OCI-LY3 (cell line): ENCODE measurements at regions not wholly inside any gene's neighbourhood (a gene's known extent, or its start where the extent isn't known, plus 50 kb on each side); places are given as distances from the start of the nearest gene placed in this dataset.

Experiments used
- CTCF ChIP-seq: fragments of 200-600, 300-600 bp; sonication (generic); IDR thresholded peaks from 2 replicates; pipeline ENCODE4 v1.5.1; 2014; ENCODE audit warnings: antibody characterized with exemption, low read length, low read depth
- EZH2phosphoT487 ChIP-seq: fragments of 200-600 bp; shearing (Covaris generic); IDR thresholded peaks from 2 replicates; pipeline ENCODE4 v1.6.1; 2018; ENCODE audit warnings: antibody characterized with exemption, mixed run types, low read depth

GRCh38 chr2:19748711-19749506 is 152.9 kb downstream of the TTC32 start:
- TF ChIP-seq EZH2phosphoT487 (no peak), CTCF (no peak)
